SK-N-SH treated with all-trans-retinoic acid at 6 μM for 48 hours (cell line): ENCODE measurements at regions not wholly inside any gene's neighbourhood (a gene's known extent, or its start where the extent isn't known, plus 50 kb on each side); places are given as distances from the start of the nearest gene placed in this dataset.

Source experiments
- ATAC-seq: fragments of 200-7000 bp; cut with Tn5 transposase; 3 replicates; pipeline ENCODE4 v1.9.1; 2020; ENCODE audit warnings: mild to moderate bottlenecking, moderate library complexity
- ARNTL ChIP-seq: fragments of 450-650 bp; formaldehyde crosslinking; IDR thresholded peaks from 2 replicates; pipeline ENCODE4 v1.5.0; 2020; ENCODE audit warnings: low read depth, mild to moderate bottlenecking, moderate library complexity, borderline replicate concordance
- BACH2 ChIP-seq: fragments of 250-450 bp; sonication (Bioruptor Pico); IDR thresholded peaks from 2 replicates; pipeline ENCODE4 v1.9.0; 2021; ENCODE audit warnings: mild to moderate bottlenecking, borderline replicate concordance
- CSDC2 ChIP-seq: fragments of 250-450 bp; sonication (Bioruptor Pico); IDR thresholded peaks from 2 replicates; pipeline ENCODE4 v1.5.0; 2020; ENCODE audit warnings: mild to moderate bottlenecking, moderate library complexity
- CSRNP3 ChIP-seq: fragments of 250-450 bp; sonication (Bioruptor Pico); IDR thresholded peaks from 2 replicates; pipeline ENCODE4 v1.5.1; 2021; ENCODE audit warnings: mild to moderate bottlenecking, moderate library complexity
- ESRRG ChIP-seq: fragments of 250-450 bp; sonication (Bioruptor Pico); IDR thresholded peaks from 2 replicates; pipeline ENCODE4 v1.6.1; 2021; ENCODE audit warnings: mild to moderate bottlenecking
- GLIS3 ChIP-seq: fragments of 250-450 bp; sonication (Bioruptor Pico); IDR thresholded peaks from 2 replicates; pipeline ENCODE4 v1.5.0; 2020; ENCODE audit warnings: mild to moderate bottlenecking, moderate library complexity
- ISL1 ChIP-seq: fragments of 250-450 bp; sonication (Bioruptor Pico); IDR thresholded peaks from 2 replicates; pipeline ENCODE4 v2.1.2; 2022; ENCODE audit warnings: mild to moderate bottlenecking, moderate library complexity
- PATZ1 ChIP-seq: fragments of 250-450 bp; sonication (Bioruptor Pico); IDR thresholded peaks from 2 replicates; pipeline ENCODE4 v1.8.0; 2020; ENCODE audit warnings: mild to moderate bottlenecking, moderate library complexity, borderline replicate concordance
- POU6F1 ChIP-seq: fragments of 250-450 bp; sonication (Bioruptor Pico); IDR thresholded peaks from 2 replicates; pipeline ENCODE4 v1.8.0; 2021; ENCODE audit warnings: low read depth, mild to moderate bottlenecking, moderate library complexity, borderline replicate concordance
- PPARA ChIP-seq: fragments of 250-450 bp; sonication (Bioruptor Pico); IDR thresholded peaks from 2 replicates; pipeline ENCODE4 v1.5.0; 2020; ENCODE audit warnings: mild to moderate bottlenecking, borderline replicate concordance
- RARB ChIP-seq: fragments of 250-450 bp; sonication (Bioruptor Pico); IDR thresholded peaks from 2 replicates; pipeline ENCODE4 v1.8.0; 2021; ENCODE audit warnings: mild to moderate bottlenecking, moderate library complexity
- SNAI2 ChIP-seq: fragments of 250-450 bp; sonication (Bioruptor Pico); IDR thresholded peaks from 2 replicates; pipeline ENCODE4 v1.5.0; 2020; ENCODE audit warnings: mild to moderate bottlenecking, moderate library complexity
- TOX ChIP-seq: fragments of 250-450 bp; sonication (Bioruptor Pico); IDR thresholded peaks from 2 replicates; pipeline ENCODE4 v1.8.0; 2021; ENCODE audit warnings: mild to moderate bottlenecking, moderate library complexity, borderline replicate concordance
- TSHZ2 ChIP-seq: fragments of 250-450 bp; sonication (Bioruptor Pico); IDR thresholded peaks from 2 replicates; pipeline ENCODE4 v1.5.0; 2020; ENCODE audit warnings: mild to moderate bottlenecking, moderate library complexity
- ZC3H10 ChIP-seq: fragments of 250-450 bp; sonication (Bioruptor Pico); IDR thresholded peaks from 2 replicates; pipeline ENCODE4 v1.5.1; 2021; ENCODE audit warnings: mild to moderate bottlenecking, moderate library complexity
- ZFP3 ChIP-seq: fragments of 250-450 bp; sonication (Bioruptor Pico); IDR thresholded peaks from 2 replicates; pipeline ENCODE4 v1.5.0; 2020; ENCODE audit warnings: mild to moderate bottlenecking, moderate library complexity
- ZFP30 ChIP-seq: fragments of 450-650 bp; formaldehyde crosslinking; IDR thresholded peaks from 2 replicates; pipeline ENCODE4 v1.5.0; 2022; ENCODE audit warnings: mild to moderate bottlenecking, moderate library complexity
- ZNF8 ChIP-seq: fragments of 450-650 bp; formaldehyde crosslinking; IDR thresholded peaks from 2 replicates; pipeline ENCODE4 v1.5.0; 2020; ENCODE audit warnings: mild to moderate bottlenecking, moderate library complexity
- TF ChIP-seq, protein P1 (sequence below): fragments of 250-450 bp; sonication (Bioruptor Pico); IDR thresholded peaks from 2 replicates; pipeline ENCODE4 v1.5.1; 2020; ENCODE audit warnings: low read depth, mild to moderate bottlenecking, moderate library complexity

DNA sequence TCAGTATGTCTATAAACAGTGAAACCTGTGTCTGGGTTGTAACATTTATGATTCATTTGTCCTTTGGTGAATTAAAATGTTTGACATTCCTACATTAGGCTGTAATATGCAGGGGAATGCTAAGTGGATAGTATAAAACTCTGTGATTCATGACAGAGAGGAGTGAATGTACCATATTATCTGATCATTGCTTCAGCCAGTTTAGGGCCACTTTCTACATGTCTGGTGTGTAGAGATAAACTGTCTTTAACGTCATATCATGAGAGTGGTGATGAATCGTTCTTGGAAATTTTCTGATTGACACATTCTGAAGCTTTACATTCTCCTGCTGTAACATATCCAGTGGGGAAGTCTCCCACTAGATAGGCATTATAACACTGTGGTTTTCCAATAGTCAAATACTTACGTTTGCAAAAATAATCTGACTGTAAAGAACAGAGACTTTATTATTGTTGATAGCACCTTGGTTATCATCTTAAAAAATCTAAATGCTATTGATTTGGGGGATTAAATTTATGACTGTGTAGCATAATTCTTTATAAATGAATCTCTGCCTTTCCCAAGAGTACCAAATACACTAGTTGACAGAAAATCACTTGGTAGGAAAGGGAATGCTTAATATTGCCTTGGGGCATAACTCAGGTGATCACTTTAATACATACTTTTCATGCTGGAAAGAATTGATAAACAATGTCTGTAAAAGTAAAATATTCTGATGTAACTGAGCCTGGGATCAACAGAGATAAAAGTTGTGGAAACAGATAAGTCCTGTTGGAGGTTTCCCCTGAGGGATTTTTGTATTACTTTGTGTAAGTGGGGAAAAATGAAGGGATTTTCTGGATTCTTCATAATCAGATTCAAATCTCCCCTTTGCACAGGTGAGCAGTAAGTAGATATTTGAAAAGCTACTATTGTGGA lies 427.9 kb downstream of the JRKL start:
- TF ChIP-seq TOX (CRISPR knock-in tag) (no peak), SNAI2 (CRISPR knock-in tag) (peak; percentile 78), GLIS3 (CRISPR knock-in tag) (peak; percentile 98), ISL1 (CRISPR knock-in tag) (peak; percentile 99), ZFP3 (CRISPR knock-in tag) (peak; percentile 79; the same call in 1 of the 2 replicates), PPARA (CRISPR knock-in tag) (no peak), PATZ1 (CRISPR knock-in tag) (0 out of 2 replicates have a peak, but pooled peaks have one; percentile 73), ESRRG (CRISPR knock-in tag) (peak; percentile 86; the same call in 1 of the 2 replicates), BACH2 (CRISPR knock-in tag) (no peak), POU6F1 (CRISPR knock-in tag) (peak; percentile 9; the same call in 1 of the 2 replicates), CSRNP3 (CRISPR knock-in tag) (peak; percentile 85; the same call in 1 of the 2 replicates), ARNTL (CRISPR knock-in tag) (no peak), ZC3H10 (no peak), ZNF8 (peak; percentile 10; the same call in 1 of the 2 replicates), TSHZ2 (CRISPR knock-in tag) (peak; percentile 81), CSDC2 (CRISPR knock-in tag) (no peak; the same call in 1 of the 2 replicates), RARB (no peak), ZFP30 (CRISPR knock-in tag) (no peak)
- TF ChIP-seq, protein P1, sequence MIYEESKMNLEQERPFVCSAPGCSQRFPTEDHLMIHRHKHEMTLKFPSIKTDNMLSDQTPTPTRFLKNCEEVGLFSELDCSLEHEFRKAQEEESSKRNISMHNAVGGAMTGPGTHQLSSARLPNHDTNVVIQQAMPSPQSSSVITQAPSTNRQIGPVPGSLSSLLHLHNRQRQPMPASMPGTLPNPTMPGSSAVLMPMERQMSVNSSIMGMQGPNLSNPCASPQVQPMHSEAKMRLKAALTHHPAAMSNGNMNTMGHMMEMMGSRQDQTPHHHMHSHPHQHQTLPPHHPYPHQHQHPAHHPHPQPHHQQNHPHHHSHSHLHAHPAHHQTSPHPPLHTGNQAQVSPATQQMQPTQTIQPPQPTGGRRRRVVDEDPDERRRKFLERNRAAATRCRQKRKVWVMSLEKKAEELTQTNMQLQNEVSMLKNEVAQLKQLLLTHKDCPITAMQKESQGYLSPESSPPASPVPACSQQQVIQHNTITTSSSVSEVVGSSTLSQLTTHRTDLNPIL (CRISPR knock-in tag): peak; percentile 98

DNA sequence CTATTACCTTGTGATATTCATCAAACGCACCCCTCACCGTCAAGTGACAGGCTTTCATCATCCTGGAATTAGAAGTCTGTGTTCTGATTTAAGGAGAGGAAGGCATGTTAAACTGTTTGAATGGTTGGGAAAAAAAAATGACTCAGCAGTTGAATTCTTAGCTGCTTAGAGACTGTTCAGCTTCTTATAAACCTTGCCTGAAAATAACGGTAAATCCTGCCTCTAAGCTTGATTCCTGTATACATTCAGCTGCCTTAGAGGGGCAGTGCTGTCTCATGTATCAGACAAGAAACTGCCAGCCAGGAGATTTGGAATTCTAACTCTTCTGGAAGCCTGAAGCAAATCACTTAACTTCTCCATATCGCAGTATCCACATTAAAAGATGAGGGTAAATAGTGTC lies 437.4 kb downstream of the JRKL start:
- peak; percentile 55; the same call in 2 of the 3 replicates for ATAC-seq
- no peak for TF ChIP-seq TSHZ2 (CRISPR knock-in tag)
- no peak for TF ChIP-seq PPARA (CRISPR knock-in tag)
- no peak for TF ChIP-seq POU6F1 (CRISPR knock-in tag)
- TF ChIP-seq PATZ1 (CRISPR knock-in tag): no peak
- TF ChIP-seq, all 23 proteins: peak for 0

More for the DNA sequence above, 427.9 kb downstream of the JRKL start:
- ATAC-seq: peak; percentile 90
